ENCODE measurements at regions not wholly inside any gene's neighbourhood (a gene's known extent, or its start where the extent isn't known, plus 50 kb on each side); places are given as distances from the start of the nearest gene placed in this dataset.

GRCh38 chr15:53223815-53224214 lies 433.7 kb upstream of the ONECUT1 start:
- TF ChIP-seq CTCF (IDR thresholded peaks at IDR 0.05; ENCODE audit: insufficient read depth, low read length) (no peak), POLR2AphosphoS5 (IDR thresholded peaks at IDR 0.05; ENCODE audit: low read depth) (no peak), REST (IDR thresholded peaks at IDR 0.05; ENCODE audit: insufficient replicate concordance, low read depth) (no peak), GABPA (IDR thresholded peaks at IDR 0.05; ENCODE audit: low read depth) (no peak)

All from HL-60 (cell line).